GM21786 (cell line): ENCODE measurements at regions not wholly inside any gene's neighbourhood (a gene's known extent, or its start where the extent isn't known, plus 50 kb on each side); places are given as distances from the start of the nearest gene placed in this dataset.
"Not testable (repeated sequence)": the region's sequence is repeated elsewhere in the genome, so short reads cannot be mapped to it uniquely, and the experiment has no call there.

ENCODE experiments used
- ATAC-seq: cut with Tn5 transposase; IDR thresholded peaks from one replicate; pipeline ENCODE4 v1.9.1; 2021; ENCODE audit not compliant: unreplicated experiment

DNA sequence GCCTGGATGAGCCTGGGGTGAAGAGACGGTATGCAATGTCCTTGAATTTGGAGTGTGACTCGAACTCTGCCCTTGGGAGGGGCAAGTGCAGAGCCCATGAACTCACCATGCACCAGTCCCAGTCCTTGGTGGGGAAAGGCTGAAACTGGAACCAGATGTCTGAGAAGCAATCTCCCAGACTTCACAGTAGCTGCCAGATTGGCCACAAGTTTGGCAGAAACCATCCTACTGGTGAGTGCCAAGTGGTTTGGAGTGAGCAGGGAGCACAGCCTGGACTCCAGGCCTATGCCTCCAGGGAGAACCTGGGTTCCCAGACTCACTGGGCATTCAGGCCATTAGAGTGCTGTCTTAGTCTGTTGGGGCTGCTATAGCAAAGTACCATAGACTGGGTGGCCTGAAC is 99.6 kb upstream of the LYZL1 start:
- ATAC-seq: no peak

DNA sequence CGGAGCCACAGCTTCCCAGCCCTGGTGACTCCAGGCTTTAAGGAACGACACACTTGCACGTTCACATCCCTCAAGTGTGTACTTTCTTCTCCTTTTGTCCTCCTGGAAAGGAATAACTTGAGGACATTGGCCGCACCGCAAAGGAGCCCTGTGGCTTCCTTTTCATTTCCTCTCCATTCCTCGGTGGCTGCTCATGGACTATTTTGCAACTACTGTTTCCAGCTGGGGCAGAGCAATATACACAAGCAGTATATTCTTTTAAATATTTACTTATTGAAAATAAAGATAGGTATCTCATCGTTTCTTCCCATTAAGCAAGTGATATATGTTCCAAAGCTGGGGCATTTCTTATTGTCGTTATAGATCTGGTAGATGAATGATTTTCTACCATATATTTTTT is 97.2 kb upstream of the LYZL1 start:
- ATAC-seq: no peak

DNA sequence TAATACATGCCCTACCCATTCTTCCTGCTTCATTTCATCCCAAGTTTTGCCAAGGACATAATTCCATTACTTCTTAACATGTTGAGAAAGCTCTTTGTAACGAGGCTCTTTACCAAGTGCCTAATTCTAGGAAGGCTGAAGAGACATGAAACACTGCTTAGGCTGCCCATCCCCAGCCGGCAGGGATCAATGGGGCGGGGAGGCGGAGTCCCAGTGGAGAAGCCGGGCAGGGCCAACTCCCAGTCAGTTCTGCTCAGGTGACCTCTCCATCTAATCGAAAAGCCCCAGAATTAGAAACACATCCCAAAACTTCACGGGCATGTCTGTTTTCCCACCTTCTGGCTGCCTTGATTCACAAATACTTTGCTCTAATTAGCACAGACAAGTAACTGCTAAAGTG is 89.5 kb upstream of the LYZL1 start:
- ATAC-seq: no peak

DNA sequence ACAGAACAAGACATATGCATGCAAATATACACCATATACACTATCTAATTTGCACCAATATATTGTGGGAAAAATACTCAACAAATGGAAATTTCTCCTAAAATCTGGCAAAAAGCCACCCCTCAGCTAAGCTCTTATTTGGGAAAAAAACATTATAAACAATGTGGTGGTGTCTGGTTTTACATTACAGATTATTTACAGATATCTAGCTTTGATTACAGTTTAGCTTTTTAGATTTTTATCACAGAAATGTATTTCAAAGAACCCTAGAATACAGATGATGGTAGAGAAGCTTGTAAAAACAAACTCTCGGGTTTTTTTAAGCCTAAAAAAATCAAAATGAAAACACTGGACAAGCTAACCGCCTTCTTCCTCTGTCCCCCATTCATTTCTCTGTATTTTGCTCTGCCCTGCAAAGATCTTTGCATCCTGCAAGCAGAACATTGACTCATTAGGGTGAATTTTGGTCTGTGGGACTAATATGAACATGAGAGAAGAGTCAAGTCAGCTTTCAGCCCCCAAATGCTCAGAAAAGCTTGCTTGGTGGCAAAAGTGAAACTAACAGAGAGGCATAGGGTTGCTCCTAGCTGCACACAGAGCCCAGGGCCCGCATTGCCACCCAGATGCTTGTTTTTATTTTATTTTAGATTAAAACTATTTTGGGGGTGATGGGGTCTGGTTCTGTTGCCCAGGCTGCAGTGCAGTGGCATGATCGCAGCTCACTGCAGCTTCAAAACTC is 88.8 kb upstream of the LYZL1 start:
- ATAC-seq: no peak

DNA sequence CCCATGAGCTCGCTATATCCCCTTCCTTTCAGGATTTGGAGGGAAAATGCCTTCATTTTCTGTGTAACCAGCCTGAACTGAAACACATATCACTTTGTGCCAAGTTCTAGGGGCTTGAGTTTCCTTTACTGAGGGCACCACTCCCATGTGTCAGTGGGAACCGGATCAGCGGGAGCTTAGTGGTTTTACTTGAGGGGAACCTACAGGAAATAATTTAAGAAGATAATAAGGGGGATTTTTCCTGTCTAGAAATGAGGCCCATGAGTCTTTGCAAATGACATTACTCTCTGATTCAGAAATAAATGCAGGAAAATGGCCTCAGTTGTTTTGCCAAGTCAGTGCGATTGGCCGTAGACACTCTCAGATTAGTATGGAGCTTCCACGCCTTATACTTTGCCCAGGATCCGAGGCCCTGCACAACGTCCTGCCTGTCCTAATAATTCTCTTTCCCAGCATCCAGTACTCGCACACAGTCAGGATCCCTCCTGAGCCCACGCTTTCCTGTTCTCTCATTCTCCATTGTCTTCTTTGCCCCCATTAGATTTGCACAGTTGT is 86.4 kb upstream of the LYZL1 start:
- ATAC-seq: no peak

DNA sequence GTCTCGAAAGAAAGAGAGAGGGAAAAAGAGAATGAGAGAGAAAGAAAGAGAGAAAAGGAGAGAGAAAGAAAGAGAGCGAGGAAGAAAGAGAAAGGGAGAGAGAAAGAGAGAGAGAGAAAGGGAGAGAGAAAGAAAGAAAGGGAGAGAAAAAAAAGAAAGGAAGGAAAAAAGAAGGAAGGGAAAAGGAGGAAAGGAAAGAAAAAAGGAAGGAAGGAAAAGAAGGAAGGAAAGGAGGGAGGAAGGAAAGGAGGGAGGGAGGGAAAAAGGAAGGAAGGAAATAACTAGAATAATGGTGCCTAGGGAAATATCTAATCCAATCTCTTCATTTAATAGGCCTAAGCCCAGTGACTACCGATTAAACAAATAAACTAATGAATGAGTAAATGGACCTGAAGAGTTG is 85.4 kb upstream of the LYZL1 start:
- ATAC-seq: no peak

DNA sequence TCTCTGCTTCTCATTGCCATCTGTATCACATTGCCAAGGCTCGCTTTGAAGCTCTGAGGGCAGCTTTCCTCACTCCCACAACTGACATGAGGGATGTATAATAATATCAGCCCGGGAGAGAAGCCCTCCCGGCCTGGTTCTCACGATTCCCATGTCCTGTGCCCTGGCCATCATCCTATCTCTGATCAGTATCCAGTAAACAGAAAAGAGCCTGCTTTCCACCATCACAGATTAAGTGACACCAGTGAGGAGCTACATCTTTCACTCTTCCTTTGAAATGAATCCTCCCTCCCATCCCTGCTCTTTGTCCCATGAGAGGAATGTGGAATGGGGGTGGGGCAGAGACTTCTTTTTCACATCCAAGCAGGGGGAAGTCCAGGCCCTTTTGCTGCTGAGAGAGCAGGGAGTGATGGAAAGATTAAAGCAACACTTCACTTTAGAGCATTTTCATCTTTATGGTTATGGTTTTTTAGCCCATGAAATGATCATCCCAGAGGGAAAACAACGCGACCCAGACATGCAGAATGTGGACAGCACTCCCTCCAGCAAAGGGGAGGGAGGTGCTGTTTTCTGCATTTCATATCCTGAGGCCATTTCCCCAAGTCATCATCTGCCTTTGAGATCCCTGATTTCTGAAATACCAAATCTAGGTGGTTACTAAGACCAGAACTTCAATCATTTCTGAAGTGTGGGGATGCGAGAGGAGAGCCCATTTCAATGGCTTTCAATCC is 84.6 kb upstream of the LYZL1 start:
- ATAC-seq: no peak

DNA sequence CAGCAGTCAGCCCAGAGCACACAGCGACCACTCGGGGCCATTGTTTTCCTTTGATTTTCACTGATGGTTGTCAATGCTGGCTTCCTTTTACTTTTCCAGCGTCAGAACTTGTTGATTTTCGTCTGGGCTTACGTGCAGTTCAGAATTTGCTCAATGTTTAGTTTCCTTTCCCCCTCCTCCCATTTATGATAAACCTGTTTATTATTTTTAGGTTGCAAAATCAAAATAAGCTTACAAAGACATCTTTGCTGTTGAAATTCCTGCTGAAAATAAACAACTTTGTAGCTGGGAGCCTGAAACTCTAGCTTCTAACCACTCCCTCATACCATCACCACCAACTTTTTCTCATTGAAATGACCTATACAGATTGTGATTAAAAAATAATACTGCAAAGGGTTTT is 83.1 kb upstream of the LYZL1 start:
- no peak for ATAC-seq

DNA sequence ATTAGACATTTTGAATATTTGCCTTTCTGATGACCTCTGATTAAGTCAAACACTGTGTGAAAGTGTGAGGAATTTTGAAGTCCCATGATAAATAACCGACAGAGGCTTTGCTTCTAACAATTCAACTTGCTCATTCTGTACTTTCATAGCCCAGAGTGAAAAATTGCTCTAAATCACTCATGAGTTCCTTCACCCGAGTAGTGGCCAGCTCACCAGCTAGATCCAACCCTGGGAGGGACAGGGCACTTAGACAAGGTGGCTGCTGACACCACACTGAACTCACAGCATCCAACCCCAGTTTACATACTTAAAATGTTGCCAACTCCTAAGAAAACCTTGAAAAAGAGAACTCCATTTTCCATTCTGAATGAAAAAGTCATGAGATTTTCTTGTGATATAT is 80.0 kb upstream of the LYZL1 start:
- no peak for ATAC-seq

DNA sequence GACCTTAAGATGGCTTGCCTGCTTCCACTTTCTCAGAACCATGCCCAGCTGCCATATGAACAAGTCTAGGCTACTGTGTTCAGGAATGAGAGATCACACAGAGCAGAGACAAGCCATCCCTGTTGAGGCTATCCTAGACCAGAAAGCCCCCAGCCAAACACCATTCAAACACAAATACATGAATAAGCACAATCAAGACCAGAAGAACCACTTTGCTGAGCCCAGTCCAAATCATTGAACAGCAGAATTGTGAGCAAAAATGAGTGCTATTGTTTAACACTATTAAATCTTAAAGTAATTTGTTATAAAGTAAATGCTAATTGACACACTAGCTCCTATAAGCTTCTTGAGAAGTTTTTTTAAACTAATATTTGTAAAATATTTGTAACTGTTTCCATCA is 79.0 kb upstream of the LYZL1 start:
- no peak for ATAC-seq

DNA sequence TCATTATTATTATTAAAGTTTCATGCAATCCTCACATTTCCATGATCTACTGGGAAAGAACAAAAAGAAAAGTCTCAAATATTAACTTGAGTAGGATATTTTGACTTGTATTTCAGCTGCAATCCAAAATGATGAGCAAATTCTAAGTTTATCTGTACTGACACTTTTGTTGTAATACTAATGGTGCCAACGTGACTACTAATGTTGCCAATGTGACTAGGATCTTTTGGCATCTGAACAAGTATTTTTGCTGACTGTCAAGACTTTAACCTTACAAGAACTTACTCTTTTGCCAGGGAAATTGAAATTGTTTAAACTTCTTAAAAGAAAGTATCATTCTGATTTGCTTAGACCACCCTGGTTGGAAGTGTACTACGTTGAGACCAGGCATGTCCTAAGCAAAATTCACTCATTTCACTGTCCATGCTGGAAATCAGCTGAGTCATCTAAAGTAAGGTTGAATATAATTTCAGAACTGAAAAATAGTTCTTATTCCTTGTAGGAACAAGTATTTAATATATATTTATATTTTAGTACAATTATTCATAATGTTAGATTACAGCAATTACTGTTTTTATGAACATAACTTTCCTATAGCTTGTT is 78.5 kb upstream of the LYZL1 start:
- ATAC-seq: no peak

DNA sequence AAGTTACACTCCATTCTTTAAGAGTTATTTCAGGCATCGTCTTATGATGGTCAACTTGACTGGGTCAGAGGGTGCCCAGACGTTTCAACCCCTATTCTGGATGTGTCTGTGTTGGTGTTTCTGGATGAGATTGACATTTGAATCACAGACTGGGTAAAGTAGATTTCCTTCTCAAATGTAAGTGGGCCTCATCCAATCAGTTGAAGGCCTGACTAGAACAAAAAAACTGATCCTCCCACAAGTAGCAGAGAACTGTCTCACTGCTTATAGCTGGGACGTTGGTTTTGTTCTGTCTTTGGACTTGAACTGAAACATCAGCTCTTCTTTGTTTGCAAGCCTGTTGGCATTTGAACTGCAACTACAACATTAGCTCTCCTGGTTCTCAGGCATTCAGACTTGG is 76.3 kb upstream of the LYZL1 start:
- ATAC-seq: no peak

DNA sequence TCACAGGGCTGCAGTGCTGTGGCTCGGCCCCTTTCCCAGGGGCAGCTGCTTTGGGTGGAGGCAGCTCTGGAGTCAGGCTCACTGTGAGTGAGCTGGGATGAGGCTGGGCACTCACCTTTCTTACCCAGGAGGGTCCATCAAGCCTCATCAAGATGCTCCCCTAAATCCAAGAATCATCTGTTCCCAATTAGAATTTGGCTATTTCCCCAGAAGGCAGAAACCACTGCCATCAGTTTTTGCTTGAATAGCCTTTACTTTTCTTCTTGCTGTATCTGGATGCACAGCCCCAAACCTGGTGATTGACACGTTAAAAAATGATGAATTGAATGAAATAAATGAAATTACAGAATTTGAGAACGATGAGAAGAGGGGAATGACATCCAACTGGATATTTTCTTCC is 74.3 kb upstream of the LYZL1 start:
- ATAC-seq: no peak

DNA sequence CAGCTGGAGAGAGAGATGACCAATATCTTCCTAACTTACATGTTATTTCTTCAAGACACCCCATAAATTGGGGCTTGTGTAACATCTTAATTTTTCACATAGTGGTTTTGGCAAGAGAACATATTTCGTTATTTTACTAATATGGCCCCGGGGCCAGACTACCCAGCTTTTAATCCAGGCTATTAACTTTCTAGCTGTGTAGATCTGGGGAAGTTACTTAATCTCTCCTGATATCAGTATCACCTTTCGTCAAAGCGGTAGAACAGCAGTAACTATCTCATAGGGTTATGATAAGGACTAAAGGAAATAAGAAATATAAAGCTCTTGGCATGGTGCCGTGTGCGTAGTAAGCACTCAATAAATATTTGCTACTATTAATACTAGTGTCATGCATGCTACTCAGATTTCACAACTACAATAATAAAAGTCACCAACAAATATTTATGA is 71.6 kb upstream of the LYZL1 start:
- no peak for ATAC-seq

DNA sequence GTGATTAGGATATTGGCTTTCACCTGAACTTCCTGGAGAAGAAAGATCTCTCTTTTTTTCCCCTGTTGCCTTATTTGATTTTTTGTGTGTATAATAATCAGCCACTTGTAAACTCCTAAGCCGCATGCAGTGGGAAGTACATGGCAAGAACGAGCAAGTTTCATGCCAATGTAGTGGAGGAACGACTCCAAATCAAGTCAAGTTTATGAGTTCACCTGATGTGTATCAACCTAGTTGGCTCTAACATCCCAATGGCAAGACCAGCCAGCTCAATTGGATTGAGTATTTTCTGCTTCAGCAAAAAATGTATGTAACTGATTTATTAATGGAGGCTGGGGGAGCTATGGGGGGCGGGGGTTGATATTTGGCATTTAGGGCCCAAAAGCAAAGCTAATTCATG is 65.5 kb upstream of the LYZL1 start:
- ATAC-seq: no peak

DNA sequence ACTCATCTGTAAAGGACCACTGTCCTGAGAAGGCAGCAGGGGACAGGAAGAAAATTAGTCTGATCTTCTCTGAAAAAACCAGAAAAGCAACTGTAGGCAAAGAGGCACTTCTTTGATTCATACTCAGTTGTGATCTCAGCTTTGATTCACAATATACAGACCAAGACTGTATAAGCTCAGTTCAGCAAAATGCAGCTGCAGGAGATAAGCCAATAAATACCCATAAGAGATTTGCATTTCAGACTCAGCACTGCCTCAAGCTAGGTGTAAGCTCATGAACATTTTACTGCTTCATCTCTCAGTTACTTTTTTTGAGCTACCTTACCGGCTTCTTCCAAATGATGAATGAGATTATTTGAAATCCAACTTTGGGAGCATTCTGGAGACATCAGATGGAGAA is 64.2 kb upstream of the LYZL1 start:
- no peak for ATAC-seq

DNA sequence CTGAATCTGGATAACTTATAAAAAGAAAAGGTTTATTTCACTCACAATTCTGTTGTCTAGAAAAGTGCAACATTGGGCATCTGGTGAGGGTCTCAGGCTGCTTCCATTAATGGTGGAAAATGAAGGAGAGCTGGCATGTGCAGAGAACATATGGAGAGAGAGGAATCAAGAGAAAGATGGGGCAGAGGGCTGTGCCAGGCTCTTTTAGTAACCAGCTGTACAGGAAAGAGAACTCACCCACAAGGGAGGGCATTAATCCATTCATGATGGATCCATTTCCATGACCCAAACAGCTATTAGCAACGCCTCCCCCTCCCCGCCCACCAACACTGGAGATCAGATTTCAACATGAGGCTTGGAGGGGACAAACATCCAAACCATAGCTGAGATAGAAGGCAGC is 61.7 kb upstream of the LYZL1 start:
- no peak for ATAC-seq

DNA sequence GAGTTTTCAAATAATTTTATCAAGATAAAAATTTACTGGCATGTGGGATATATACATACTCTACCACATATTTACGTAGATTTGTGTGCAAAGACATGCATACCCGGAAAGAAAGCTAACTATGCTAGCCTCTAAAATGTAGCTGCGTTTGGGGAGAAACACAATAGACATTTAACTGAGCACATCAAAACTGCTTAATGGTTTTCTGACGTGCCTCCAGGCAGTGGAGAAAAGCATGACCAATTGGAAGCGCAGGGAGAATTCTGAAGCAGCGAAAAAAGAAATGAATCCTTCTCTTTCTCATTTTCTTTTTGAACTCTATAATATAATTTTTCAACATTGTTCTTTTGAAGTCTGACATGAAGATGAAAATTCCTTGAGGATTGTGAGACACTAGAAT is 60.3 kb upstream of the LYZL1 start:
- no peak for ATAC-seq

DNA sequence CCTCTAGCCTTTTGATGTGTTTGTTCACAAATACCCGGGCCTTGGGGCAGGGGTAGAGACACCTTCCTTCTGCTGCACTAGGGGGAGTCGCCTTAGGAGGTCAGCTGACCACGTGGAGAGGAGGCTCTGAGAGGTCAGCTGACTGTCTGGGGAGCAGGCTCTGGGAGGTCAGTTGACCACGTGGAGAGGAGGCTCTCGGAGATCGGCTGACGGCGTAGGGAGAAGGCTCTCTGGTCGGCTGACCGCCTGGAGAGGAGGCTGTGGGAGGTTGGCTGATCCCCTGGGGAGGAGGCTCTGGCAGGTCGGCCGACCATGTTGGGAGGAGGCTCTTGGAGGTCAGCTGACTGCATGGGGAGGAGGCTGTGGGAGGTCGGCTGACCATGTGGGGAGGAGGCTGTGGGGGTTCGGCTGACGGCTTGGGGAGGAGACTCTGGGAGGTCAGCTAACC is 59.6 kb upstream of the LYZL1 start:
- no peak for ATAC-seq

DNA sequence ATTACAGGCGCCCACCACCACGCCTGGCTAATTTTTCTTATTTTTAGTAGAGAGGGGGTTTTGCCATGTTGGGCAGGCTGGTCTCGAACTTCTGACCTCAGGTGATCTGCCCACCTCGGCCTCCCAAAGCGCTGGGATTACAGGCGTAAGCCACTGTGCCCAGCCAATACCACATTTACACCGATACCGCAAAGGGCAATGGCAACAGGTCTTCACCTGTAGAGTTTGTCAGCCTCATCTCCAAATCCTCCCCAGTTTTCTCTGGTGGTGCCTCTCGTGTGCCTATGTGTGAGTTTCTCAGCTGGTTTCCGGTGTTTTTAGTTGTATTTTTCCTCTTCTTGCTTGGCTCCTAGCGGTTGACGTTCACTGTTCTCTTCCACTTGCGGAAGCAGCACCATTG is 52.0 kb upstream of the LYZL1 start:
- ATAC-seq: not testable (repeated sequence)

DNA sequence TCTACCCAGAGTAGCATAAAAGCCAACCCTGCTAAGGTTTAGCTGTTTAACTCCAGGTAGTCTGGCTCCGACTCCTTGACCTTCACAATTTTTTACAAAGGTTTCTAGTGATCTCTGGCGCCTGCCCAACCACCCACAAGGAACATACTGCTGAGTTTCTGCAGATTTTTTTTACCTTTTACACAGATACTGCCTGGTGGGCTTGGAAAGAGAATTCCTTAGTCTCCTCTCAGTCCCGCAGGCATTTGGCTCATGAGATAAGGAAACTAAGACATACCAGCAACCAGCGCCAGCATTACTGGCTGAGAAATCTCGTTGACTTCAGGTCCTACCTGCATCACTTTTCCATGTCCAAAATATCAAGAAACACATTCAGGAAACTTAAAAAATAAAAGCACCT is 51.1 kb upstream of the LYZL1 start:
- ATAC-seq: no peak

DNA sequence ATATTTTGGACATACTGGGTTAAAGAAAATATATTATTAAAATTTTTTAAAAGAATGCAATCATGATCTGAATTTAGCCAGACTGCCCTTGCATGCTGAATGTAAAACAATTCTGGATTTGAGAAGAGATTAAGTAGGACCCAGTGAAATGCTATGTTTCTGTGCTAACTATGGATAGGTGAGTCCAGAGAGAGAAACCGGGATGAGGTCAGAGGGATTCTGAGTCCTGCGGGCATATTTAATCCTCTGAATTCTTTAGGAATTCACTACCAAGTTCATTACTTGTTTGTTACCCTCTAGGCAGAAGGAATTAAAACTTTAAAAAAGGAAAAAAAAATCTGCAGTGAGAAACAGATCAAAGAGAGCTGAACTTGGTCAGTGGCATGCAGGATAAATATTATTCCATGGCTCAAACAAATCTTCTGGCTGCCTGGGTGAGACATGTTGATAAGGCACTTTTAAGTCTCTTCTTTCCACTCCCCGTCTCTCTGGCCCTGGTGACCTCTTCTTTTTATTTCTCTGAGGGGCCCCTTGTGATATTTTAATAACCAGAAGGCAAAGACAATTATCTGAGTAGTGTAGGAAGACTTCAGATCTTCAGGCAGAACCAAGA is 50.2 kb upstream of the LYZL1 start:
- ATAC-seq: no peak
